Psoas muscle (tissue), 7 donors: ENCODE measurements at regions not wholly inside any gene's neighbourhood (a gene's known extent, or its start where the extent isn't known, plus 50 kb on each side); places are given as distances from the start of the nearest gene placed in this dataset.

Experiments
- ATAC-seq, 4 donors: fragments of 200-7000 bp; cut with Tn5 transposase; one replicate each; pipeline ENCODE4 v1.9.1; 2020; ENCODE audit warnings: moderate library complexity in 3 of 4, mild to moderate bottlenecking in 2 of 4
- DNase-seq, 2 donors: peaks; one replicate each; pipeline ENCODE4 v3.0.0-alpha.2; 2020
- H3K27ac ChIP-seq: fragments of 200-600 bp; one replicate; pipeline ENCODE4 v1.8.0; 2022
- H3K27me3 ChIP-seq, 3 donors: fragments of 200-600 bp in 1 of 3; one replicate each; pipeline versions ENCODE4 v1.6.1 to v1.8.0; 2013 to 2022; ENCODE audit warnings: low read length in 2 of 3, mild to moderate bottlenecking in 2 of 3, moderate library complexity in 1 of 3; ENCODE audit not compliant: insufficient read depth in 3 of 3
- H3K36me3 ChIP-seq, 2 donors: fragments of 200-600 bp in 1 of 2; one replicate each; pipeline versions ENCODE4 v1.6.1 to v1.8.0; 2013 to 2022; ENCODE audit warnings: low read depth in 1 of 2, mild to moderate bottlenecking in 1 of 2, moderate library complexity in 1 of 2; ENCODE audit not compliant: insufficient read depth in 1 of 2
- H3K4me1 ChIP-seq: fragments of 200-600 bp; one replicate; pipeline ENCODE4 v1.8.0; 2022
- H3K4me3 ChIP-seq: fragments of 200-600 bp; one replicate; pipeline ENCODE4 v1.8.0; 2022; ENCODE audit warnings: mild to moderate bottlenecking
- H3K9me3 ChIP-seq: fragments of 200-600 bp; one replicate; pipeline ENCODE4 v1.8.0; 2022
- WGBS, 3 donors: extraction: QIAGEN DNeasy Blood & Tissue Kit; methylation state at CpG; one replicate each; pipeline versions ENCODE4 v1.1.6 to v1.1.7; 2013; 5-methylcytosine and 5-hydroxymethylcytosine counted together
- intact Hi-C, 2 donors: fragments of 100-400 bp; cut with DNase I; formaldehyde crosslinking; loops; one replicate each; pipeline versions ENCODE4 v1.11.0 to v1.14.2; 2022
- TF ChIP-seq, protein P1 (sequence below): fragments of 200-600 bp; IDR thresholded peaks from one replicate; pipeline ENCODE4 v1.8.0; 2022; ENCODE audit warnings: antibody characterized with exemption
- donor health status: healthy with polysubstance abuse.
- donor health status: DM: no; HTN: no; CAD: no; lungs with moderate emphysema.
- donor health status: Bipolar disorder and iron deficiency.
- donor health status: healthy.
- donor health status: DM: yes; HTN: yes; CAD: no.
- donor health status: DM: no; HTN: no; CAD: no.
- donor health status: DM: yes; HTN: yes; CAD: no.

DNA sequence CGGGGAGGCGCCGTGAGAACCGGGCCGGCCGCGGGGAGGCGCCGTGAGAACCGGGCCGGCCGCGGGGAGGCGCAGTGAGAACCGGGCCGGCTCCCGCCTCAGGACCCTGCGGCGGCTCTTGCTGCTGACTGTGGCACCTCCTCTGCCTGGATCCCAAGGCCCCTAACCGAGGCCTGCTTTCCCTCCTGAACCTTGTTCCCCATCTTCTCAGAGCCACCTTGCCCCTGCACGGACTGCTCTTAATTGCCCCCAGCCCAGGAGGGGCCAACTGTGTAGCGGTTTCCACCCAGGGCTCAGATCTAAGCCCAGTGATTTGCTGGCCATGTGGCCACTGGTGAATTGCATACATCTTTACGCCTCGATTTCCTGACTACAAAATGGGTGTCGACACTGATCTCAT is 112.2 kb upstream of the B3GAT1 start:
- DNase-seq = peak in 1 of 2 donors; percentile 11
- no peaks in the 10 kb centered on the region for H3K4me1 ChIP-seq
- H3K36me3 ChIP-seq = no peaks in the 10 kb centered on the region
- H3K27me3 ChIP-seq = peaks cover 0 to 15% (median 5%) of the 10 kb centered on the region in 3 donors
- intact Hi-C loops = no loop called here
- 92 to 95% (median 93%) methylated on average over 9 to 25 of the region's 25 CpGs for WGBS, 3 donors
- H3K9me3 ChIP-seq = no peaks in the 10 kb centered on the region
- TF ChIP-seq, protein P1, sequence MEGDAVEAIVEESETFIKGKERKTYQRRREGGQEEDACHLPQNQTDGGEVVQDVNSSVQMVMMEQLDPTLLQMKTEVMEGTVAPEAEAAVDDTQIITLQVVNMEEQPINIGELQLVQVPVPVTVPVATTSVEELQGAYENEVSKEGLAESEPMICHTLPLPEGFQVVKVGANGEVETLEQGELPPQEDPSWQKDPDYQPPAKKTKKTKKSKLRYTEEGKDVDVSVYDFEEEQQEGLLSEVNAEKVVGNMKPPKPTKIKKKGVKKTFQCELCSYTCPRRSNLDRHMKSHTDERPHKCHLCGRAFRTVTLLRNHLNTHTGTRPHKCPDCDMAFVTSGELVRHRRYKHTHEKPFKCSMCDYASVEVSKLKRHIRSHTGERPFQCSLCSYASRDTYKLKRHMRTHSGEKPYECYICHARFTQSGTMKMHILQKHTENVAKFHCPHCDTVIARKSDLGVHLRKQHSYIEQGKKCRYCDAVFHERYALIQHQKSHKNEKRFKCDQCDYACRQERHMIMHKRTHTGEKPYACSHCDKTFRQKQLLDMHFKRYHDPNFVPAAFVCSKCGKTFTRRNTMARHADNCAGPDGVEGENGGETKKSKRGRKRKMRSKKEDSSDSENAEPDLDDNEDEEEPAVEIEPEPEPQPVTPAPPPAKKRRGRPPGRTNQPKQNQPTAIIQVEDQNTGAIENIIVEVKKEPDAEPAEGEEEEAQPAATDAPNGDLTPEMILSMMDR = no peak
- H3K4me3 ChIP-seq = no peak overlapping the region
- ATAC-seq = no peak
- no peak overlapping the region for H3K27ac ChIP-seq

DNA sequence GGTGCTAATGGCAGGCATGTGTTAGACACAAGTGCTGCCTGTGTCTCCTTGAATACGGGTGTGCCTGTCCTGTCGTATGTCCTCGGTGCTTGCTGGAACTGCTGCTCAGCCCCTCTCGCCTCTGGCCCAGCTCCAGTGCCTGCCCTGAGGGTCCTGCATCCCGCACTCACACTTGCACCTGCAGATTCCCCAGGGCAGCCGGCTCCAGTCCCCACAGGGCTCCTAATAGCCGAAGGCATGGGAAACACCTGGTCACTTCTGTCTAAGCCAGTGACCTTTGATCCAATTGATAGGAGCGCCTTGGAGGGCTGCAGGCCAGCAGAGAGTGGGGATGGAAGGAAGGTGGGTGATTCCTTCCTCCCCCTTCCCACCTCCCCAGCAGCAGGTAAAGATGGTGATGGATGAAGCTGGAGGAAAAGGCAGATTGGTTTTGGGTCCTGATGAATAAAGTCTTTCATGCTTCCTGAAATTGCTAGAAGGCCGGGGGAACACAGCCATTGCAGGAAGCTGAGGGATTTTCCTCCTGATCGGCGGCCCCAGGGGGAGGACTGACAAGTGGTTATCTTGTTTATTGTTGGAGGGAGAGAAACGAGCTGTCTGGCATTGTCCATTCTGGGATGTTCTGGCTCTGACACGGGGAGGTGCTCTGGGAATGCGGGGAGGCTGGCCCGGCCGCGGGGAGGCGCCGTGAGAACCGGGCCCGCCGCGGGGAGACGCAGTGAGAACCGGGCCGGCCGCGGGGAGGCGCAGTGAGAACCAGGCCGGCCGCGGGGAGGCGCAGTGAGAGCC is 110.9 kb upstream of the B3GAT1 start:
- TF ChIP-seq, protein P1 = no peak
- Histone ChIP-seq H3K27me3 (peaks cover 0 to 15% (median 5%) of the 10 kb centered on the region in 3 donors), H3K27ac (no peak overlapping the region), H3K4me1 (no peaks in the 10 kb centered on the region), H3K36me3 (no peaks in the 10 kb centered on the region), H3K9me3 (no peaks in the 10 kb centered on the region), H3K4me3 (no peak overlapping the region)
- intact Hi-C loops = no loop called here
- ATAC-seq = no peak
- DNase-seq = peak in 1 of 2 donors; percentile 34
- WGBS, 3 donors = 59 to 69% (median 60%) methylated on average over 20 to 26 of the region's 33 CpGs

DNA sequence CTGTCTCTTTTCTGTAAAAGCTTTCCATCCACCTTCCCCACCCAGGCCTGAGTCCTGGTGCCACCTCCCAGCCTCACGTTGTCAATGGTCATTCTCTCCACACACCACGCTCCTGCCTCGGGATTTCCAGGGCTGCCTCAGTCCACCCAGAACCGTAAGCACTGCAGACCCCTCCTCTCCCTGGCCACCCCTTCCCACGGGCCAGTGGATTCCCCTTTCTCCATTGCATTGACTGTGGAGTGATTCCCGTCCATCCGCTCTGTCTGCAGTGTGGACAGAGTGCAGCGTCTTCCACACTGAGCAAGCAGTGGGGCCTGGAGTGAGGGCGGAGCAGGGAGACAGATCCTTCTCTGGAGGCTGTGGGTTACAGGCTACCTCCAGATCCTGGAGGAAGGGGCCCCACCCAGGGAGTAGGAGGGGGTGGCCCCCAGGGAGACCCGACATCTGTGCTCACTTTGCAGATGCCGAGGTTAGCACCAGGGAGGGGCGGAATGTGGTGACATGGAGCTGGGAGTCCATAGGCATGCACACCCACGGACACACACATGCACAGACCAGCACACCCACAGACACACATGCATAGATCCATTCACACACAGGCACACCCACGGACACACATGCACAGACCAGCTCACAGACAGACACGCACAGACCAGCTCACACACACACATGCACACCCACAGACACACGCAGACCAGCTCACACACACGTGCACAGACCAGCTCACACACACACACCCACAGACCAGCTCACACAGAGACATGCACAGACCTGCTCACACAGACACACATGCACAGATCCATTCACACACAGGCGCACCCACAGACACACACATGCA is 109.6 kb upstream of the B3GAT1 start:
- Histone ChIP-seq H3K4me3 (no peak overlapping the region), H3K4me1 (no peaks in the 10 kb centered on the region), H3K9me3 (no peaks in the 10 kb centered on the region), H3K36me3 (no peaks in the 10 kb centered on the region), H3K27ac (no peak overlapping the region), H3K27me3 (peaks cover 0 to 17% (median 5%) of the 10 kb centered on the region in 3 donors)
- intact Hi-C loops = no loop called here
- DNase-seq (peak in 1 of 2 donors; percentile 21), ATAC-seq (no peak)
- TF ChIP-seq, protein P1 = no peak
- WGBS, 3 donors = 68 to 69% (median 68%) methylated on average over 18 of the region's 18 CpGs

DNA sequence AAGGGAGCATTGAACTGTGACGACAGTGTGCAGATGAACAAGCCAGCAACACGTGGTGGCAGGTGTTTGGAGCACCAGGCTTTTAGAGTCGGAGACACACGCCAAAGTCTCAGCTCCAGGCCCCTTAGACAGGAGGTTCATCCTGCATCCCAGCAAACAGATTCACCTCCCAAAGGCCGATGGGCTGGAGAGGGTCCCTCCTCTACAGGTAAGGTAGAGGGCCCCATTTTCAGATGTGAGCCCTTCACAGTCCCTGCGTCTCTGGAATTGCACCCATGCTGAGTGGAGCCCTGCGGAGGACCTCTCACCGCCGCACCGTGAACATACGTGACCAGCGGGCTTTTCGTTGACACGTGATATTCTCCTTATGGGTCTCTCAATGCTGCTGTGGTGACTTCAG is 109.0 kb upstream of the B3GAT1 start:
- Histone ChIP-seq H3K4me3 (no peak overlapping the region), H3K4me1 (no peaks in the 10 kb centered on the region), H3K9me3 (no peaks in the 10 kb centered on the region), H3K27ac (no peak overlapping the region), H3K36me3 (no peaks in the 10 kb centered on the region), H3K27me3 (peaks cover 0 to 19% (median 5%) of the 10 kb centered on the region in 3 donors)
- intact Hi-C loops = no loop called here
- 71 to 82% (median 78%) methylated on average over 14 of the region's 14 CpGs for WGBS, 3 donors
- TF ChIP-seq, protein P1 = no peak
- DNase-seq (peak in 1 of 2 donors; percentile 17), ATAC-seq (no peak)
